HUDEP-2 (cell line): ENCODE measurements at regions not wholly inside any gene's neighbourhood (a gene's known extent, or its start where the extent isn't known, plus 50 kb on each side); places are given as distances from the start of the nearest gene placed in this dataset.

Experiments used
- DNase-seq, 76 experiments: peaks; one replicate each; lab custom pipeline; 2025; ENCODE audit not compliant: unreplicated experiment in 76 of 76; lab: John Stamatoyannopoulos, UW

- no peak for DNase-seq
These were observed 58.8 kb upstream of the ZNF804B start for GRCh38 chr7:88700725-88701124.

DNA sequence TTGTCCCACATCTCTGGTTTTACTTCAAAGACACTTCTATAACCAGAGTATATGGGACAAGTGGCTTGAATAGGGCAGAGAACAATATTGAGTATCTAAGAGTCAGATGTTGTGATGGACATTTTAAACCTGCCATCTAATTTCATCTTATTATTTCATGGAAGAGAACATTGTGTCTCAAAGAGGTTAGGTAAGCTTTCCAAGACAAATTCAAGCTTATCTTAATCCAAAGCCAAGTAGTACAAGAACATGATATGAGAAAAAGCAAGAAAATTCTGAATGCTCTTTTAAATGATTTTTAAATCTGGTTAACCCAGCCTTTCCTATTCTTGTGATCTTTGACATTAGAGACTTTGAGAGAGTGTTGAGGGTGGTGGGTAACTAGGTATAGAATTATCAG lies 65.3 kb upstream of the ZNF804B start:
- DNase-seq, result no peak

GRCh38 chr7:88693131-88693530 lies 66.4 kb upstream of the ZNF804B start:
- no peak for DNase-seq

GRCh38 chr7:88692493-88692892 lies 67.0 kb upstream of the ZNF804B start:
- DNase-seq, result no peak

DNA sequence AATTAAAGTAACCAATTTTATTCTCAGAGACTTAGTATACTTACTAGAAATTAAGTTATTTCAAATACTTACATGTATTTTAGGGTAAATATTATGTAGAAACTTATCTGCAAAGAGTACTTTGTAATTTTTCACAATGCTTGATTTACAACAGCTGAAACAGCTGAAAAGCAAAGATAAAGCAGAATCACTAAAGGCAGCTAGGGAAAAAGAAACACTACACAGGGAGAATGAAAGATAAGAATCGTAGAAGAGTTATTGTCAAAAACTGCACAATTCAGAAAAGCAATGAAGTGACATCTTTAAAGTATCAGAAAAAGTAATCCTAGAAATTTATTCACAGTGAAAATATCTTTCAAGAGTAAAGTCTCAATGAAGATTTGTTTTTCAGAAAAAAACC lies 69.7 kb upstream of the ZNF804B start:
- DNase-seq, result peak in 5 of 76 experiments; percentile 7 to 60 (median 16)

GRCh38 chr7:88688222-88688621 lies 71.3 kb upstream of the ZNF804B start:
- no peak for DNase-seq

GRCh38 chr7:88686468-88687229 lies 72.9 kb upstream of the ZNF804B start:
- DNase-seq, result no peak

- DNase-seq, result no peak
These were observed 77.8 kb upstream of the ZNF804B start for GRCh38 chr7:88681682-88682081.

- DNase-seq, result no peak
These were observed 89.0 kb upstream of the ZNF804B start for GRCh38 chr7:88670536-88670935.

- DNase-seq, result no peak
These were observed 89.6 kb upstream of the ZNF804B start for GRCh38 chr7:88669913-88670312.

- DNase-seq, result no peak
These were observed 90.9 kb upstream of the ZNF804B start for GRCh38 chr7:88668591-88668990.

GRCh38 chr7:88666626-88667025 lies 92.9 kb upstream of the ZNF804B start:
- DNase-seq, result no peak

GRCh38 chr7:88665892-88666514 lies 93.5 kb upstream of the ZNF804B start:
- DNase-seq, result peak in 4 of 76 experiments; percentile 4 to 32 (median 16)

DNA sequence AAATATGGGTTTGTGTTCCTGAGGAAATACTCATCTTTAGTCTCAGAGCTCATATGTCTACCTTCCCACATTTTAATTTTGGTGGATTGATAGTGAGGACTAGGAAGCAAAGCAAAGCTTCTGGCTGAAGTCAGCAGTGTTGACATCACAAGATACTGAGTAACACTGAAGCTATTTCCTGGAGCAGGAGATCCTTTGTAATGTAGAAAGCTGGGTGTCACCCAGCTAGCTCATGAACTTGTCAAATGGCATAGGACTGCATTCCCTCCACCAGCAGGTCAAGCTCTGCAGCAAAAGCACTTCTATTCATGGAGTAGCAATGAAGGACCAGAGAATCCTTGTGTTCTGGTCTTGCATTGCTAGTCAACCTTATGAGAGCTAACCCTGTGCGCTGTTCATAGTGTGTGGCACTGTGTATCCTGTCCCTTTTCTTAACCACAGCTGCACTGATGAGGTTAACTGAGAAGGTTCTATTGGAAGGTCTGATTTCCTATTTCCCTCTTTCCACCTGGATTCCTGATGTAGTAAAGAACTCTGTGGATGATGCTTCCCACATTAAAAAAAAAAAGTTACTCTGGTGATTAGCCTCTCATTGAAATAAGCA lies 94.8 kb upstream of the ZNF804B start:
- DNase-seq, result no peak

- no peak for DNase-seq
These were observed 97.6 kb upstream of the ZNF804B start for GRCh38 chr7:88661921-88662320.

DNA sequence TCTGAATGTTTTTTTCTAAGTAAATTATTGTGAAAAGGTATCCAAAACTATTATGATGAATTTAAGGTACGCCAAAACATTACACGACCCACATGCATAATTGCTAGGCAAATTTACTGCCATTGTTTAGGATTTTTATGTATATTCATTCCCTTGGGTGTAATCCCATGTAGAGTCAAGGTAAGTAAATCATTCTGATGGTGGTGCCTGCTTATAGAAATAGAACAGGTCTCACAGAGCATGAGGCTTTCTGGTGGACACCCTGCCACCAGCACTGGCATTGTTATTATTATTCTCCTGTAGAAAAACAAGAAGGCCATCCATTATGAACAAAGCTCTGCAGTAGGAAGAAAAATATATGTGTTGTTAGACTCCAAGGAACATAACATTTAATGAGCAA lies 111.7 kb upstream of the ZNF804B start:
- DNase-seq, result no peak

GRCh38 chr7:88638583-88638982 lies 120.9 kb upstream of the ZNF804B start:
- DNase-seq, result no peak

DNA sequence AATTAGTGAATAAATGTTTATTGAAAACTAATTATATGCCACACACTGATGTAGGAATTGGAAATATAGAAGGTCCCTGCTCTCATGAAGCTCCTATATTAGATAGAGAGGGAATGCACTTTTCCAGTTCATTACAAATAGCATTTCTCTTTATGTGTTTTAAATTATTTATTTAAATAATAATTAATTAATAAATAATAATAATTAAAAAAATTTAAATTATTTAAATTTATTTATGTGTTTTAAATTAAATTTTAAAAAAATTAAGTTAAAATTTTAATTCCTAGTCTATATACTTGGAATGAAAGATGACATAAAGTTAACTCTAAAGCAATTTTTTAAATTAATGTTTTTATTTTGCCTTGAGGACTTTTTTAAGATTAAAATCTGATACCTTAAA lies 121.7 kb upstream of the ZNF804B start:
- no peak for DNase-seq

DNA sequence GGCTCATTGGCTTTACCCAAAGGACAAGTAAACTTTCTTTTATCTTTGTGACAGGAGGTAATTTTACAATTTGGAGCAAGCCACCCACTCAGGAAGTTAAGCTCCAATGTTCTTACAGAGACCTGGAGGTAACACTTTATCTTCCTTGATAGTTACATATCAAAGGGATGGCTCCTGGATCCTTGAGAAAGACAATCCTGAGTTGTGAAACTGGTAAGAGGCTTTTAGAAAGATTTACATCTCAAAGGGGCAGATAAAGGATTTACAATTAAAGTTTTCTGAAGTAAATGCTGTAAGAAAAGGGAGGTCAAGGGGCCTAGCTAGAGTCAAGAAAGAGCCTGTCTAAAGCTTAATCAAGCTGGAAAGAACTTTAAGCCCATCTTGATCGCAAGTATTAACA lies 124.4 kb upstream of the ZNF804B start:
- DNase-seq, result no peak

DNA sequence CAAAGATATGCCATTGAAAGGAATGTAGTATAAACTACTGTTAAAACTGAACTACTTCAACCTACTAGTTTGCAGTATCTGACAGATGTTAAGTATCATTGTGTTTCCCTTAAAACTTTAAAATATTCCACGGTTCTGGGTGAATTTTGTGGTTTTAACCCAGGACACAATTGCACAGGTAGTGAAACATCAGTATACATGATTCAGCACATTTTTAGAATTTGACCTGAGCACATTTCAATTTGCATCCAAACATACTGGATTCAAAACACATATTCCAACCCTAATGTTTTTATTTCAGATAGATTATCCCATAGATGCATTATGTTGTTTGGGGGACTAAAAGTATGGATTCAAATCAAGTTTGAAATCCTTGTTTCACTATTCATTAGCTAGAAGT lies 129.9 kb upstream of the ZNF804B start:
- DNase-seq, result no peak

- no peak for DNase-seq
These were observed 131.0 kb upstream of the ZNF804B start for GRCh38 chr7:88628363-88629085.
